Daoy (cell line): ENCODE measurements at regions not wholly inside any gene's neighbourhood (a gene's known extent, or its start where the extent isn't known, plus 50 kb on each side); places are given as distances from the start of the nearest gene placed in this dataset.

ENCODE experiments used
- DNase-seq: peaks from one replicate; pipeline ENCODE4 v3.0.0-alpha.2; 2015; ENCODE audit warnings: low read depth

DNA sequence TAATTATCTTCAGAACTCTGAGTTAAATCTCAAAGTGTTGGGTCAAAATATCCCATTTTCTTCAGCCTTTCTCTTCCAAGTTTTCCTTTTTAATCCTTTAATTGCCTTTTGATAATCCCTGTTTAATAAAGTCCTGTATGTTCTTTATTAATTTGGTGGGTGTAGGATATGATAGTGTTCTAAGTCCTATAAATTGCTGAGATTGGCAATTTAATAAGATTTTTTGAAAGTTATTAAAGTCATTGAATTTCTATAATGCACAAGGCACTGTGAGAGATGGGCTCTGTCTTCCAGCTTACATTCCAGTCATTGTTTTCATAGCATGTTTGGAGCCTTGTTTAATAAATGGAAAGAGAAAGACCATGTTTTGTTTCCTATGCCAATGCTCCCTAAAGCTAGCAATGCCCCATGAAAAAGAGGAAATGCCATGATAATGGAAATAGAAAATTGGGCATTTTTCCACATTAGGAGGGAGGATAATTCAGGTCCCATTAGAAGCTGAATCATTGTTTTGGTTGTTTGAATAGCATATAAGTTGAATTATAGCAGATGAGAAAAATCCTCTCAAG is 404.8 kb downstream of the CD109 start:
- DNase-seq: no peak

GRCh38 chr6:74096329-74096728 is 400.3 kb downstream of the CD109 start:
- DNase-seq: no peak

DNA sequence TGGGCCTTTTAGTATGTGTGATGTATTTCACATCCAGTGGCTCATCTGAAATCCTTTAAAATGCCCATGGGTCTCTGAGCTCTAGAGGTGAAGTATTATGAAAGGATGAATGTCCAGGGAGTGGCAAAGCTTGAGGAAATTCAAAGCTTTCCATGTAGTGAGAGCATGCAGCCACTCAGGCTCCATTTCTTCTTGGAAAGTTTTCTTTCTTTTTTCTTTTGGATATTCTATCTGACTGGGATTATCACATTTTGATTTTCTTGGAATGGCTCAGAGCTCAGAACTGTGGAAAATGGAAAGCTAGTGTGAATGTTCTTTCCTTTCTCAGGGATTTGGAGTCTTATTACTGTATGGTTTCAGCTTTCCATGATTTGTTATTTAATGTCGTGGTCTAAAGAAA is 397.4 kb downstream of the CD109 start:
- DNase-seq: no peak

DNA sequence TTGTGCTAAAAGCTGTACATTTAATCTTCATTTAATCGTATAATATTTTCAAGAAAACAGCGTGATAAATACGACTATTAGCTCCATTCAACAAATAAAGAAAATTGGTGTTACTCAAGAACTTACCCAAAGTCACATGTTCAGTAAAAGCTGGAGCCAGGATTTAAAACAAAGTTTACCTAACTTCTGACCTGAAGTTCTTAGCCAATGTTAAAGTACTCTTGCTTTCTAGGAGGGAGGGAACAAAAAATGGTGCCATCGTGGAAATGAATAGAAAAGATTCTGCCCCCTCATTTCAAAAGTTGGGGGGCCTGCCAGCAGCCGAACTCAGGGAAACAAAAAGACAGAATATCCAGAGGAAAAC is 395.8 kb downstream of the CD109 start:
- no peak for DNase-seq

GRCh38 chr6:74091136-74091793 is 395.3 kb downstream of the CD109 start:
- DNase-seq: no peak

DNA sequence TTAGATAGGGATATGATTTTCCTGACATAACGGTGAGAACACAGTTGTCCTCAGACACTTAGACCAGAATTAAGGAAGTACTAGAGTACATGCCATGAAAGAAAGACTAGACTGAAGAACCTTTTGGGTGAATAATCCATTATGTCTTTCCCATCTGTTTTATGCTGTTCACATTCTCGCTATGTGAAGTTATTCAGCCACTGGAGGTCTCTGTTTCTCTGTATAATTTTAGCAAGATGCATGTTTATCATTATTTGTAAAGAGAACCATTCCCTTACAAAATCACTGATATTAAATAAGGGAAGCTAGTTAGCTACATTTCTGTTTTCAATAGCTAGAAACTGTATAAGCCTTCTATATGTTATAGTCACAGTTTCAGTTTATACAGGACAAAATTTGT is 391.9 kb downstream of the CD109 start:
- no peak for DNase-seq

GRCh38 chr6:74075896-74076295 is 379.9 kb downstream of the CD109 start:
- no peak for DNase-seq

DNA sequence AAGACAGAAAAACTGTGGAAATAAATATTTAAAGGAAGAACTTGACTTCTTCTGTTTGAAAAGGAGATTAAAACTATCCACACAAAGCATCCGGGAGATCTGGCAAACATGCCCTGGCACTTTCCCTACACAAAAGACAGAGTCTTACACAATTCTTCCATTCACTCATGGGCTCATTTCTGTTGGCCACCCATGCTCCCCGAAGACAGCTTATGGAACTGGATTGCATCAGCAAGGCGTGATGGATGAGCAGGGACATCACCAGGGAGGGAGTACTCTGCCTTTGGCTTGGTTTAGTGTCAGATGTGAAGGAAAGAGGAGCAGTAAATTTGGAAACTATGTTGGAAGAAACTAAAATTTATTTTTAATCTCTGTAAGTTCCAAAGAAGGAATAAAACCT is 379.3 kb downstream of the CD109 start:
- no peak for DNase-seq

DNA sequence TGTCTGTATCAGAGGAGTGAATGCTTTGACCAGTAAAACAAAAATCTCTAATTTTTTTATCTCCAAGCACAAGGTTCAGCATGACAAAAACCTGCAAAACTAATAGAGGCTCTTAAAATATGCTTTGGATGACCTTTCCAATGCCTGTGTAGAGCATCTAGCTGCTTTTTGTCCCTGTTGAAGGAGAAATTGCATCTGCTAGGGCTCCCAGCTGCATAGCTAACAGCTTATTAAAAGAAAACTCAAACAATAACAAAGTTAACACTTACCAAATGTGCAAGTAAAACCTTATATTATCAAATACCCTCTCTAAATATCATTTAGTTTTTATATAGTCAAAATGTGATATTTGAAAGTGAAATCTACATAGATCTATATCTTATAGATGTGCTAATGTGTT is 378.6 kb downstream of the CD109 start:
- DNase-seq: no peak

GRCh38 chr6:74073999-74074398 is 378.0 kb downstream of the CD109 start:
- no peak for DNase-seq

DNA sequence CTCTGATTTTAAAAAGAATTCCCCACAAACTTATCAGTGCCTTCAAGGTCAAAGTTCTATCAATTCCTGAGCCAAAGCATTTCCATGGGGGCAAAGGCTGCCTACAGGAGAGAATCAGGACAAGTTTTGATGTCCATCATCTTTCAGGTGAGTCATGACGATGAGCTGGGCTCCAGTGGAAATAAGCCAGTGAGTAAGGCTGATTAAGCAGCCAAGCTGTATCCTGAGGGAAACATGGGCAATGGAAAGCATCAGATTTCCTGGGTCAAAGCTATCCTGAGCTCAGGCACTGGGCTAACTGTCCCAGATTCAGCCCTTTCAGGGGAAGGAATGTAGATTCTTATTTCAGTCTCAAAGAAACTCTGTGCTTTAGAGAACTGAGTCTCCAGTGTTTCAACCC is 377.4 kb downstream of the CD109 start:
- no peak for DNase-seq

GRCh38 chr6:74071214-74071613 is 375.2 kb downstream of the CD109 start:
- DNase-seq: no peak

- DNase-seq: no peak
Observed at GRCh38 chr6:74070711-74071110, 374.7 kb downstream of the CD109 start.

DNA sequence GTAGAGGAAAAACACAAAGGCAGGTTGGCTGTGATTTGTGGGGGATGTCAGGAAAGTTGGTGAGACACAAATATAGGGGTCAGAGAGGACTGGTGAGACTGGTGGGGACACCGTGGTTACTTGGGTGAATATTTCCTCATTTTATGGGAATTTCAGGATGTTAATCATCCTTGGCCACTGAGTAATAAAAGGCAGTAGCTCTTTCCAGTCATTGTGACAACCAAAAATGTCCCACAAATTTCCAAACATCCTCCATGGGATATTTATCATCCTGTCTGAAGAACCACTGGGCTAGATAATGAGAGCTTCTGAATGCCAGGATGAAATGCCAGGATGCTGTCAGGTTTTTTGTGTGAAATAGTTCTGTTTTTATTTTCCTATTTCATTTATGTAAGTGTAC is 374.1 kb downstream of the CD109 start:
- DNase-seq: no peak

- no peak for DNase-seq
Observed at GRCh38 chr6:74069089-74069581, 373.1 kb downstream of the CD109 start.

DNA sequence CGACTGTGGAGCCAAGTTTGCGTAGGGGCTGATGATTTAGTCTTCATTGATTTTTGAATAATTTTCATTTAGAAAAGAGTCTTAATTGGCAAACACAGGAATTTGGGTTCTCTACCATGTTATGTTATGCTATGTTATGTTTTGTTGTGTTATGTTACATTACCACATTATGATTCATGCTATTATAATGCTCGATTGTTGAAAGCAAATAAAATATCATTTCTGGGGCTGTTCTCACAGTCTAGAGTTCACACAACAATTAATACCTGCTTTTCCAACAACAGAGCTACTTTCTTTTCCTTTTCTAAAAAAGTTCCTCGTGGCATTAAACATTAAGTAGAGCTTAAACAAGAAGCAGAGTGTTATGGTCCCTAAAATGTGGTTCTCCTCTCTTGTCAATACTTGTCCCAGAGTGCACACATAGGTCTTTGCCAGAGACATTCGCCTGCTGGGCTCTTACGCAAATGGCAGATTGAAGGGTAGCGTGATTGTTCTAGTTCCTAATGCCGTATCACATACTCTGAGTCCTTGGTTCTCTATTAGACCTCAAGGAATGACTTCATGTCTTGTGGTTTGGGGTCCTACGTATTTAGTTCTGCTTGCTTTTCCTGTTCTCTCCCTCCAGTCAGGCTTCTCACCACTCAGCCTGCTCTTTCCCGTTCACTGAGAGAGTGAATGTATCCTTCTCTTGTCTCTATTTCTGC is 370.3 kb downstream of the CD109 start:
- DNase-seq: no peak

- no peak for DNase-seq
Observed at GRCh38 chr6:74065705-74066104, 369.7 kb downstream of the CD109 start.

DNA sequence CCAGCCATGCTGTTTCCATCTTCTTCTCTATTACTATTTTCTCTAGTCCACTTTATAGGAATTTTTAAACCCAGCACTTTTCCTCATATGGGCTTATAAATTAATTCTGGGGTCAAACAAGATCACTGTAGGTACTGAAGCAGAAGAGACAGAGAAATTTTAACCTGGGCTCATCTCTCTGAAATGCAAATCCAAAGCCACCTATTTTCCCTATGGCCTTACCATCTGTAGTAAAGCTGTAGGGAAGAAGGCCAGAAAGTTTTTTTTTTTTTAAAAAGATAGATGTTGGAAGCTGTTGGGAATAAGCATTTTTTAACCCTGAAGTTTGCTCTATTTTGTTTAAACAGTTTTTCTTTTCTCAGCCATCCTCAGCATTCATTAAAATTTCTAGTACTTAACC is 367.4 kb downstream of the CD109 start:
- no peak for DNase-seq

DNA sequence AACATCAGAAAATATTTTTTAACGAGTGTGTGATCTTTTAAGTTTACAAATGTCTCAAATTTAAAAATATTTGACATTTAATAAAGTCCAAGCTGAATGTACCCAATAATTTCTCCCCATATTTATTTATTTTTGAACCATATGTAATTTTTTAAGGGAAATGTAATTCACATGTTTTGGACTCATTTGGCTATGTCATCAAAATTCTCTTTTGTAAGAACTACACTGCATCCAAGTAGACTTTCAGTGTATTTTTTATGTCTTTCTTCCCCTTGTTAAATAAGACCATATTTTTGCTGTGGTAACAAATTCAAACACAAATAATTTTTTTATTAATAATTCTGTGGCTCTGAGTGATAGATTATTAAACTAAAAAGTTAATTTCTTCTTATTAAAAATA is 365.2 kb downstream of the CD109 start:
- no peak for DNase-seq

- no peak for DNase-seq
Observed at GRCh38 chr6:74060354-74060753, 364.4 kb downstream of the CD109 start.

DNA sequence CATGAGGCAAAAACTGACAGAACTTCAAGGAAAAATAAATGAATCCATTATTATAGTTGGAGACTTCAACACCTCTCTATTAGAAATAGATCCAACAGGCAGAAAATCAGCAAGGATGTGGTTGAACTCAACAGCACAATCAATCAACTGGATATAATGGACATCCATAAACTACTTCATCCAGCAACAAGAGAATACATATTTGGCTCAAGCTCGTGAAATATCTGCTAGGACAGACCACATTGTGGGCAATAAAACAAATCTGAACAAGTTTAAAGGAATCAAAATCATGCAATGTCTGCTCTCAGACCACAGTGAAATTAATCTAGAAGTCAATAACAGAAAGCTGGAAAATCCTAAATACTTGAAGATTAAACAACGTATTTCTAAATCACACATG is 362.6 kb downstream of the CD109 start:
- no peak for DNase-seq

GRCh38 chr6:74057326-74057725 is 361.3 kb downstream of the CD109 start:
- no peak for DNase-seq

DNA sequence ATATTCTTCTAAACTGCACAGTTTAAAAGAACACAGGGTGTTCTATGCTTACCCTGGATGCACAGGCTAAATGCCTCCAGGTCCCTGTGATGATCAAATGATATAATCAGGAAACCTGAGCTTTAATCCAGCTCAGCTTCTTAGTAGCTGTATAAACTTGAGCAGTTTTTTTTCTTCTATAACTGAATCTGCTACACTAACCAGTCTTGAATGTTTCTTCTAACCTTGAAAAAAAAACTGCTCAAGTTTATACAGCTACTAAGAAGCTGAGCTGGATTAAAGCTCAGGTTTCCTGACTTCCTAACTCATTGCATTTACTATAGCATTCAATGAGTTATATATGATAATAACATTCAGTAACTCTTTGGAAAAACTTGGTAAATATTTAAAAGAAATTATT is 358.2 kb downstream of the CD109 start:
- no peak for DNase-seq
